ENCODE measurements at regions not wholly inside any gene's neighbourhood (a gene's known extent, or its start where the extent isn't known, plus 50 kb on each side); places are given as distances from the start of the nearest gene placed in this dataset.
"Not testable (repeated sequence)": the region's sequence is repeated elsewhere in the genome, so short reads cannot be mapped to it uniquely, and the experiment has no call there.

DNA sequence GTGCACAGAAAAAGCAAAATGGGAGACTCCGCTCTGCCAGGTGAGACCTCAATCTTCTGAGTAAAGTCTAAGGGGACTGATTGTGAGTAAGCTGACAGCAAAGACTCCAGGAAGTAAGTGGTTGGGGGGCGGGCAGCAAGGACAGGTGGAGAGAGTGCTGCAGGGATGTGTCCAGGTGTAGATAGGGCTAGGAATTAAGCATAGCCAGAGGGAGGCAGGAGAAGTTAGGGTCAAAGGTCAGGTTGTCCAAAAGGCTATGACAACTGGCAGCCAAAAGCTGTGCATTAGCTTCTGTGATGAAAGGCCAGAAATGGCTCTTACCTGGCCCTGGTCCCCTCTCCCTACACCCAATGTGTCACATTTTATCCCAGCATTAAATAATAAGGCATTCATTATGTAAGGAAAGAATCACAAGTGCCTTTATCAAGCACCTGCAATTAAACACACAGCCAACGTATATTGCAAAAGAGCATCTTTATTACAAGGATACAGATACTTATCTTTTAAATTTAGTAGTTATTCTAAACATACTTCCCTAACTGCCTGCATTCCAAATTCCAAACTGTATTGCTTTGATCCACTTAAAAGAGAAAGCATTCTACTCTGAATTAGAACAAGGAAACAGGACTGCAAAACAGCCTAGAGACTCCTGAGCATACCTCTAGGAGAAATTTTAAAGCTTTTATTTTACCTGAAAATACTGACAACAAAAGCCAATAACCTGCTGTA, 247.9 kb downstream of the IRS1 start:
- no peak for DNase-seq
- Histone ChIP-seq H3K27ac (ENCODE audit: low read depth in 1 of 2, low read length in 2 of 2) (no peak overlapping the region), H3K27me3 (ENCODE audit: control insufficient read depth in 1 of 2, insufficient read depth in 2 of 2, low read length in 1 of 2) (no peaks in the 10 kb centered on the region), H3K4me1 (ENCODE audit: control insufficient read depth in 1 of 2, insufficient read depth in 2 of 2, low read length in 2 of 2) (peaks cover 0 to 1% of the 10 kb centered on the region in 2 donors), H3K36me3 (ENCODE audit: control insufficient read depth in 1 of 2, insufficient read depth in 2 of 2, low read length in 1 of 2) (no peaks in the 10 kb centered on the region), H3K9me3 (ENCODE audit: control insufficient read depth, low read length) (no peaks in the 10 kb centered on the region), H3K4me3 (ENCODE audit: low read length in 2 of 2) (no peak overlapping the region)
- intact Hi-C loops (cut with DNase I): no loop called here
- ATAC-seq (ENCODE audit: low FRiP score): no peak
- WGBS, 2 donors: 93 to 94% methylated on average over 3 of the region's 3 CpGs

DNA sequence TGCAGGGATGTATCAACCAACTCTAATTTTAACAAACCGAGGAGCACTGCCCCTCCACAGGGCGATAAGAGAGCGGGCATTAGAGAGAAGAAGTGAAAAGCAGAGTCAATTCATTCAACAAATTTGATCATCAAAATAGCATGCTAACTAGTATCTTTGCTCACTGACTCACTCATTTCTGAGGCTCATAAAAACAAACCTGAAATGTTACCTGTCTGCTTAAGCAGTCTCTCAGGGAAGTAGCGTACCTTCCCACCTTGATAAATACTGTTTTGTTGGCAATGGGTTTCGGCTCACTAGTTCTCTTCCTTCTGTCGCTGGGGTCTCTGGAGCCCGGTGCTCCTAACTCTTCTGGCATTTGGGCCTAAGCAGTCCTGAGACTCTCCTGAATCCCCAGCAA, 248.8 kb downstream of the IRS1 start:
- no peak overlapping the region for H3K4me3 ChIP-seq (ENCODE audit: low read length in 2 of 2)
- no peak overlapping the region for H3K27ac ChIP-seq (ENCODE audit: low read depth in 1 of 2, low read length in 2 of 2)
- DNase-seq (no peak), ATAC-seq (ENCODE audit: low FRiP score) (peak; percentile 22)
- intact Hi-C loops (cut with DNase I): no loop called here
- no peaks in the 10 kb centered on the region for H3K36me3 ChIP-seq (ENCODE audit: control insufficient read depth in 1 of 2, insufficient read depth in 2 of 2, low read length in 1 of 2)
- H3K9me3 ChIP-seq (ENCODE audit: control insufficient read depth, low read length): no peaks in the 10 kb centered on the region
- WGBS, 2 donors: 94 to 95% methylated on average over 7 of the region's 7 CpGs
- no peaks in the 10 kb centered on the region for H3K4me1 ChIP-seq (ENCODE audit: control insufficient read depth in 1 of 2, insufficient read depth in 2 of 2, low read length in 2 of 2)
- no peaks in the 10 kb centered on the region for H3K27me3 ChIP-seq (ENCODE audit: control insufficient read depth in 1 of 2, insufficient read depth in 2 of 2, low read length in 1 of 2)

DNA sequence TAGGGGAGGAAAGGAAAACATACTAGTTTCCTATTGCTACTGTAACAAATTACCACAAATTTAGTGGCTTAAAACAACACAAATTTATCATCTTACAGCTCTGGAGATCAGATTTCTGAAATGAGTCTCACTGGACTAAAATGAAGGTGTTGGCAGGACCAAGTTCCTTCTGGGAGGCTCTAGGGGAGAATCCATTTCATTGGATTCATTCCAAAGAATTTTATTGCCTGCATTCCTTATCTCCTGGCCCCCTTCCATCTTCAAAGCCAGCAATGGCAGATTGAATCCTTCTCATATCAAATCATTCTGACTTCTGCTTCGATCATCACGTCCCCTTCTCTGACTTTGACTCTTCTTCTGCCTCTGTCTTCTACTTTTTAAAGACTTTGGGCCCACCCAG, 250.9 kb downstream of the IRS1 start:
- no peak for DNase-seq
- Histone ChIP-seq H3K4me3 (ENCODE audit: low read length in 2 of 2) (no peak overlapping the region), H3K27ac (ENCODE audit: low read depth in 1 of 2, low read length in 2 of 2) (no peak overlapping the region), H3K4me1 (ENCODE audit: control insufficient read depth in 1 of 2, insufficient read depth in 2 of 2, low read length in 2 of 2) (no peaks in the 10 kb centered on the region), H3K27me3 (ENCODE audit: control insufficient read depth in 1 of 2, insufficient read depth in 2 of 2, low read length in 1 of 2) (no peaks in the 10 kb centered on the region), H3K36me3 (ENCODE audit: control insufficient read depth in 1 of 2, insufficient read depth in 2 of 2, low read length in 1 of 2) (no peaks in the 10 kb centered on the region), H3K9me3 (ENCODE audit: control insufficient read depth, low read length) (no peaks in the 10 kb centered on the region)
- intact Hi-C loops (cut with DNase I): no loop called here
- WGBS, 2 donors: 88 to 90% methylated on average over 2 of the region's 2 CpGs
- no peak for ATAC-seq (ENCODE audit: low FRiP score)

DNA sequence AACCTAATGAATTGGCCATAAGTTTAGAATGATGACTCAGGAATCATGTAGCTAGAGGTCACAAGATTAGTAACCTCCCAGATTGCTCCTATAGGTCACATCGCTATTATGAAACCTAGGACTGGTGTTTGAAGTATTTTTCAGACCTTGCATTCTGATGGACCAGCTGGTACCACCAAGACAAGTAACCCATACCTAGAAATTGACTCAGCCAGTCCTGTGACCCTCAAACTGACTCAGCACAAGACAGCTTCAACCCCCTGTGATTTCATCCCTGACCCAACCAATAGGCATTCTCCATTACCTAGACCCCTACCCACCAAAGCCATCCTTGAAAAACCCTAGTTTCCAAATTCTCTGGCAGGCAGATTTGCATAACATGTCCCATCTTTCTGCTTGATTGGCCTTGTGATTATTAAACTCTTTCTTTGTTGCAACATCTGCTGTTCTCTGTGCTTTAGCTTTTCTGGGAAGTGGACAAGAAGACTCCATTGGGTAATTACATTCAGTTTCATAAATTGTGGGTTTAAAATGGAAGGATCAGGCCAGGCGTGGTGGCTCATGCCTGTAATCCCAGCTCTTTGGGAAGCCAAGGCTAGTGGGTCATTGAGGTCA, 254.9 kb downstream of the IRS1 start:
- no peaks in the 10 kb centered on the region for H3K9me3 ChIP-seq (ENCODE audit: control insufficient read depth, low read length)
- no peaks in the 10 kb centered on the region for H3K36me3 ChIP-seq (ENCODE audit: control insufficient read depth in 1 of 2, insufficient read depth in 2 of 2, low read length in 1 of 2)
- no peak overlapping the region for H3K4me3 ChIP-seq (ENCODE audit: low read length in 2 of 2)
- no peaks in the 10 kb centered on the region for H3K4me1 ChIP-seq (ENCODE audit: control insufficient read depth in 1 of 2, insufficient read depth in 2 of 2, low read length in 2 of 2)
- intact Hi-C loops (cut with DNase I): no loop called here
- 98 to 99% methylated on average over 2 of the region's 2 CpGs for WGBS, 2 donors
- H3K27me3 ChIP-seq (ENCODE audit: control insufficient read depth in 1 of 2, insufficient read depth in 2 of 2, low read length in 1 of 2): no peaks in the 10 kb centered on the region
- H3K27ac ChIP-seq (ENCODE audit: low read depth in 1 of 2, low read length in 2 of 2): no peak overlapping the region
- DNase-seq (no peak), ATAC-seq (ENCODE audit: low FRiP score) (no peak)

DNA sequence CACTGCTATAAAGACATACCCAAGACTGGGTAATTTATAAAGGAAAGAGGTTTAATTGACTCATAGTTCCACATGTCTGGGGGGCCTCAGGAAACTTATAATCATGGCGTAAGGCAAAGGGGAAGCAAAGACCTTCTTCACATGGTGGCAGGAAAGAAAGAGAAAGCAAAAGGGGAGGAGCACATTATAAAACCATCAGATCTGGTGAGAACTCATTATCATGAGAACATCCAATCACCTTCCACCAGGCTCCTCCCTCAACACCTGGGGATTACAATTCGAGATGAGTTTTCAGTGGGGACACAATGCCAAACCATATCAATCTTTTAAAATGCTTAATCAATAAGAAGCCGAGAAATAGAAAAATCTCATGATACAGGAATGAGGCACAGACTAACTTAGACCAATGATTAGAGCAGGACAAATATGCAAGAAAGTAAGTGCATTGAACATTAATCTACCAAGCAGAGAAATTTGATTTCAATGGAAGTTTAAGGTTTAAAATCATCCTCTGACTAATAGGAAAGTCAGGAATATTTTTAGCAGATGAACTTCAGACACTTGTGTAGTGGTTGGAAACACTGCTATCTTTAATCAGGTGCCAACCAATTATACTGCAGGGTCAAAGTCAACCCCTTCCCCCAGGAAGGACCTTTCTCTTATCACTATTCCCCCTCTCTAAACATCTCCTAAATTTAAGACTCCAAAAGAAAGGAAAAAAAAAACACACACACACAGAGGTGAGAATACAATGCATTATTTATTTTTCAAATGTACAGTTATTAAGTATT, 259.2 kb downstream of the IRS1 start:
- DNase-seq (no peak), ATAC-seq (ENCODE audit: low FRiP score) (no peak)
- H3K36me3 ChIP-seq (ENCODE audit: control insufficient read depth in 1 of 2, insufficient read depth in 2 of 2, low read length in 1 of 2): no peaks in the 10 kb centered on the region
- no peak overlapping the region for H3K4me3 ChIP-seq (ENCODE audit: low read length in 2 of 2)
- H3K4me1 ChIP-seq (ENCODE audit: control insufficient read depth in 1 of 2, insufficient read depth in 2 of 2, low read length in 2 of 2): no peaks in the 10 kb centered on the region
- WGBS, 2 donors: 93 to 96% methylated on average over 3 of the region's 3 CpGs
- intact Hi-C loops (cut with DNase I): no loop called here
- no peaks in the 10 kb centered on the region for H3K27me3 ChIP-seq (ENCODE audit: control insufficient read depth in 1 of 2, insufficient read depth in 2 of 2, low read length in 1 of 2)
- H3K9me3 ChIP-seq (ENCODE audit: control insufficient read depth, low read length): no peaks in the 10 kb centered on the region
- no peak overlapping the region for H3K27ac ChIP-seq (ENCODE audit: low read depth in 1 of 2, low read length in 2 of 2)

DNA sequence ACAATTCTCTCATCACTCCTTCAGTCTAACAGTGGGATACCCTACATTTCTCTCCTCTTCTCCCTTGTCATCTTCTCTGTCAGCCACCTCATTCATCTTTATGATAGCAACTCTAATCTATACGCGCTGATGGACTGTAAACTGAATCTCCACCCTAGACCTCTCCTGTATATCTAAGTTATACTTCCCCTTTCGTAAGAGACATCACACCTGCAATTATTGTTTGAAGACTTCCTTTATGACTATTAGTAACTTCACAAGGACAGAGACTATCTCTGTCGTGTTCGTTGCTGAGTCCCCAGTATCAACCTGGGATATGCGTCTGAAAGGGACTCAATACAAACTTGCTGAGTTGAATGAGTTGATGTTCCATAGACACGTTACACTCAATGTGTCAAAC, 263.2 kb downstream of the IRS1 start:
- DNase-seq (no peak), ATAC-seq (ENCODE audit: low FRiP score) (no peak)

DNA sequence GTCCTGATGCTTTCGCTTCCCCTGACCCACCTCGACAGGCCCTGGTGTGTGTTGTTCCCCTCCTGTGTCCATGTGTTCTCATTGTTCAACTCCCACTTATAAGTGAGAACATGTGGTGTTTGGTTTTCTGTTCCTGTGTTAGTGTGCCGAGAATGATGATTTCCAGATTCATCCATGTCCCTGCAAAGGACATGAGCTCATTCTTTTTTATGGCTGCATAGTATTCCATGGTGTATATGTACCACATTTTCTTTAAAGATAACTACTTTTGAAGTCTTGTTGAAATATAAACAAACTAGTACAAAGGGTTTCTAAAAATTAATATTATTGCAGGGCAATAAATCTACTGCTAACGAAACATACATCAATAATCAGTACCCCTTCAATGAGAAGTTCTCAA, 266.6 kb downstream of the IRS1 start:
- H3K4me3 ChIP-seq (ENCODE audit: low read length in 2 of 2); intact Hi-C loops (cut with DNase I): not testable (repeated sequence)

More for the DNA sequence above, 263.2 kb downstream of the IRS1 start:
- H3K27me3 ChIP-seq (ENCODE audit: control insufficient read depth in 1 of 2, insufficient read depth in 2 of 2, low read length in 1 of 2): no peaks in the 10 kb centered on the region
- H3K27ac ChIP-seq (ENCODE audit: low read depth in 1 of 2, low read length in 2 of 2): no peak overlapping the region
- H3K36me3 ChIP-seq (ENCODE audit: control insufficient read depth in 1 of 2, insufficient read depth in 2 of 2, low read length in 1 of 2): no peaks in the 10 kb centered on the region
- intact Hi-C loops (cut with DNase I): no loop called here
- no peak overlapping the region for H3K4me3 ChIP-seq (ENCODE audit: low read length in 2 of 2)
- H3K4me1 ChIP-seq (ENCODE audit: control insufficient read depth in 1 of 2, insufficient read depth in 2 of 2, low read length in 2 of 2): no peaks in the 10 kb centered on the region
- 94 to 96% methylated on average over 7 of the region's 7 CpGs for WGBS, 2 donors
- no peaks in the 10 kb centered on the region for H3K9me3 ChIP-seq (ENCODE audit: control insufficient read depth, low read length)

DNA sequence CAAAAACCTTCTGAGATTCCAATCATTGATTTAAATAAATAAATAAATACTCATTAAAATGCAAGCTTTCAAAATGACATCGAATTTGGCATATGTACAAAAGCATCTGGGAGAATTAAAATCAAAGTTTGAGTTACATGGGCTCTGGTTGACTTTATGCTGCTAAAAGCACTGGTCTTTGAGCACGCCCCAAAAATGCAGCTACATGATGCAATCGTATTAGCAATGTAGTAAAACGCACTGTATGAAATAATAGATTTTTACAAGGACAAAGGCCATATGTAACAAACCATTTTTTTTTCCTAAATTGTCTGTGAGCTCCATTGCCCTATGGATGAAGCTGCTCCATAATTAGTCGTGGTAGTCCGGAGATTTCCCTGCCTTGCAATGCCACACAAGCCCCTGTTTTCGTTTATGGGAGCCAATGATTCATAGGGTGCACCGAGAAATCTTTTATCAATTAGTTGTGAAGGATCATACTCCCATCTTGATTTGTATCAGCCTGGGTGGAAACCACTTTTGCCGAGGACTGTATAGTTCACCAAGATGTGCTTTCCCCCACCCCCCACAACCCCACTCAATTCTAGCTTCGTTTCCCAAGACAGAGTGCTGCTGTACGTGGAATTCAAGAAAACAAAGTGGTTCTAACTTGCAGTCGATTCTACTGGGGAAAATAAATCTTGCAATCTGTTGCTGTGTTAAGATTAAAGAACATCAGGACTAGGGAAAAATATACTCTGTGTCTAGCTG, 268.4 kb downstream of the IRS1 start:
- 54 to 65% methylated on average over 12 of the region's 12 CpGs for WGBS, 2 donors
- Histone ChIP-seq H3K4me1 (ENCODE audit: control insufficient read depth in 1 of 2, insufficient read depth in 2 of 2, low read length in 2 of 2) (no peaks in the 10 kb centered on the region), H3K27me3 (ENCODE audit: control insufficient read depth in 1 of 2, insufficient read depth in 2 of 2, low read length in 1 of 2) (no peaks in the 10 kb centered on the region)

More for the DNA sequence above, 266.6 kb downstream of the IRS1 start:
- H3K27me3 ChIP-seq (ENCODE audit: control insufficient read depth in 1 of 2, insufficient read depth in 2 of 2, low read length in 1 of 2); DNase-seq; H3K27ac ChIP-seq (ENCODE audit: low read depth in 1 of 2, low read length in 2 of 2); ATAC-seq (ENCODE audit: low FRiP score); H3K36me3 ChIP-seq (ENCODE audit: control insufficient read depth in 1 of 2, insufficient read depth in 2 of 2, low read length in 1 of 2); H3K4me1 ChIP-seq (ENCODE audit: control insufficient read depth in 1 of 2, insufficient read depth in 2 of 2, low read length in 2 of 2); H3K9me3 ChIP-seq (ENCODE audit: control insufficient read depth, low read length): not testable (repeated sequence)
- 82 to 93% methylated on average over 4 of the region's 4 CpGs for WGBS, 2 donors

More for the DNA sequence above, 268.4 kb downstream of the IRS1 start:
- no peak for DNase-seq
- Histone ChIP-seq H3K4me3 (ENCODE audit: low read length in 2 of 2) (no peak overlapping the region), H3K27ac (ENCODE audit: low read depth in 1 of 2, low read length in 2 of 2) (no peak overlapping the region), H3K36me3 (ENCODE audit: control insufficient read depth in 1 of 2, insufficient read depth in 2 of 2, low read length in 1 of 2) (no peaks in the 10 kb centered on the region), H3K9me3 (ENCODE audit: control insufficient read depth, low read length) (no peaks in the 10 kb centered on the region)
- ATAC-seq (ENCODE audit: low FRiP score): no peak
- intact Hi-C loops (cut with DNase I): no loop called here
